ENCODE measurements at regions not wholly inside any gene's neighbourhood (a gene's known extent, or its start where the extent isn't known, plus 50 kb on each side); places are given as distances from the start of the nearest gene placed in this dataset.

DNA sequence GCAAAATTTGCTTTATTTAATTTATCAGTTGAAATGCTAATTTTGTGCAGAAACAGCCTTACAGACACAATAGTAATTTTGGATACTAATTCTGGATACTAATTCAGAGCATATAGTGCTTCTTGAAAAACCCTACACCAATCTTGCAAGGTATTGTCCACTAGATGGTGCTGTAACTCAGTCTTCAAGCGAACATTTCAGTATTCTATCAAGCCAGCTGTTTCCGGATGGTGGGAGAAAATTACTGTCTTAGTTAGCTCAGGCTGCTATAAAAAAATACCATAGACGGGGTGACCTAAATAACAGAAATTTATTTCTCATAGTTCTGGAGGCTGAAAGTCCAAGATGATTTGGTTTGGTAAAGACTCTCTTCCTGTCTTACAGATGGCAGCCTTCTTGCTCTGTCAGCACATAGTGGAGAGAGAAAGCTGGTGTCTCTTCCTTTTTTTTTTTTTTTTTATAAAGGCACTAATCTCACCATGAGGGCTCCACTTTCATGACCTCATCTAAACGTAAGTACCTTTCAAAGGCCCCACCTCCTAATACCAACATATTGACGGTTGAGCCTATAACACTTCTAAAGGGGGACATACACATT, 1306.5 kb upstream of the CDH9 start:
- peak; percentile 57 for DNase-seq (ENCODE audit: low read depth, low spot score)

DNA sequence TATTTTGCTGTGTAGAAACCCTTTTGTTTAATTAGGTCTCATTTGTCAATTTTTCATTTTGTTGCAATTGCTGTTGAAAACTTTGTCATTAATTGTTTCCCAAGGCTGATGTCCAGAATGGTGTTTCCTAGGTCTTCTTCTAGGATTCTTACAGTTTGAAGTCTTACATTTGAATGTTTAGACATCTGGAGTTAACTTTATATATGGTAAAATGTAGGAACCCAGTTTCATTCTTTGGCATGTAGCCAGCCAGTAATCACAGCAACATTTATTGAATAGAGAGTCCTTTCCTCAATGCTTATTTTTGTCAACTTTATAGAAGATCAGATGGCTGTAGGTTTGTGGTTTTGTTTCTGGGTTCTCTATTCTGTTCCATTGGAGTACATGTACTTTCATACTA, 1290.8 kb upstream of the CDH9 start:
- no peak for DNase-seq (ENCODE audit: low read depth, low spot score)

DNA sequence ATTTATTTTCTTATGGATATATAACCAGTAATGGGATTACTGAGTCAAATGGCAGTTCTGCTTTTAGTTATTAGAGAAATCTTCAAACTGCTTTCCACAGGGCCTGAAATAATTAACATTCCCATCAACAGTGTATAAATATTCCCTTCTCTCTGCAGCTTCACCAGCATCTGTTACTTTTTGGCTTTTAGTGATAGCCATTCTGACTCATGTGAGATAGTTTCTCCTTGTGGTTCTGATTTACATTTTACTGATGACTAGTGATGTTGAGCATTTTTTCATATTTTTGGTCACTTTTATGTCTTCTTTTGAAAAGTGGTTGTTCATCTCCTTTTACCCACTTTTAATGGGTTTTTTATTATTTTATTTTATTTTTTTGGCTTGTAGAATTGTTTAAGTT, 1290.3 kb upstream of the CDH9 start:
- no peak for DNase-seq (ENCODE audit: low read depth, low spot score)

DNA sequence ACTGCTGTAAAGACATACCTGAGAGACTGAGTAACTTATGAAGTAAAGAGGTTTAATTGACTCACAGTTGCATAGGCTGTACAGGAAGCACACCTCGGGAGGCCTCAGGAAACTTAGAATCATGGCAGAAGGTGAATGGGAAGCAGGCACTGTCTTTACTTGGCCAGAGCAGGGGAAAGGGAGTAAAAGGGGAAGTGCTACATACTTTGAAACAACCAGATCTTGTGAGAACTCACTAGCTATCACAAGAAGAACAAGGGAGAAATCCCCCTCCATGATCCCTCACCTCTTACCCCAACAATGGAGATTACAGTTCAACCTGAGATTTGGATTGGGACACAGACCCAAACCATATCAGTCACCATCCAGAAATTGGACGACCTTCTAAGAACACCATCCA, 1285.8 kb upstream of the CDH9 start:
- DNase-seq (ENCODE audit: low read depth, low spot score) = no peak

DNA sequence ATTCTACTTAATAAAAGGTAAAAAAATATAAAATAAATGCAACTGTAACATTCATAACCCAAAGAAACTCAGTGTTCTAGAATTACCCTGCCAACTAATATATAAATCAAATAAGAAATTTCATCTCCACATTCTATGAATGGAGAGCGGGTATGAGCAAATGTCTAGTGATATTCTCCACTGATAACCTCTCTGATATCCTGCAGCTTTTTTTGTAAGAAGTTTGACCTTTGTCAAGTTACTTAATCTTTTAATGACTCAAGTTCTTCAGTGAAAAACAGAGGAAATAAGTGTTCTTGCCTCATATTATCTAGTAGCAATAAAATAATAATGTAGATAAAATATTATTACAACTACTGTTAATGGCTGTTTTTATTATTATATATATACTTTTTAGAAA, 1275.6 kb upstream of the CDH9 start:
- no peak for DNase-seq (ENCODE audit: low read depth, low spot score)

DNA sequence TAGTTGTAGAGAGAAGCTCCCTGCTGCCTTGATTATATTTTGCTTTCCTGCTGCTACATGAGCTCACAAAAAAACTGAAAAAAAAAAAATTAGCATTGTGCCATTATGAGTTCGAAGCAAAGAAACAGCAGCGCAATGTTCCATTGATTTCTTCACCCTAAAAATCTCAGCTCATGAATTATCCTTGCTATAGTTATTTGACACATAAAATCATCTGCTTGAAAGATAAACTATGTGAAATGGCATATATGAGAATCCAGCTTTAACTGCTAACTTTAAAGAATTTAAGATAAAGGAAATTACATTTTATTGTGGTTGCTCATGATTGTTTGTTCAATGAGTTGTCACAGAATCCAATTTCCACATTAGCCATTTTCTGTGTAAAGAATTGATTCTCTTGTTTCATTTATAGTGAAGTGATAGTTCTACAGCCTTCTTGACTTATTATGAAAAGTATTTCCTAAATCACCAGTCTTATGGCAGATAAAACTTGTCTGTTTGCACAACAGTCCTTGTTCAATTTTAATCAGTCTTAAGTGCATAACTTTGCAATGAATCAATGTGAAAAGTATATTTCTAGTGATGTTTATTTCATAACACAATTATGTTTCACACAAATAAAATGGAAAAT, 1275.0 kb upstream of the CDH9 start:
- DNase-seq (ENCODE audit: low read depth, low spot score) = no peak

DNA sequence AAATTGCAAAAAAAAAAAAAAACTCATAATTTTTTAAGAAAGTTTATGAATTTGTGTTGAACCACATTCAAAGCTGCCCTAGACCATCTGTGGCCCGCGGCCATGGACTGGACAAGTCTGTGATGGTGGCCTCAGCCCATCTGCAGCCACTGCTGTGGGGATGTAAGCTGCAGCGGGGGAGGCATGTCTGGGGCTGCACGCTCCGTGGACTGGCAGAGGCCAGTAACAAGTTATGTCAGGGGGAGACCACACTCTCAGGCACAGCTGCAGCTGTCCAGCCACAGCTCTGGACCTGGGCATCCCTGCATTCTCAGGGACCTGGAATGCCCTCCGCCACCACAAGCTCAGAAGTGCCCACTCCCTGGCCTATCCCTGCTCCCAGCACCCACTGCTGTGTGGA, 1272.3 kb upstream of the CDH9 start:
- DNase-seq (ENCODE audit: low read depth, low spot score) = peak; percentile 2

DNA sequence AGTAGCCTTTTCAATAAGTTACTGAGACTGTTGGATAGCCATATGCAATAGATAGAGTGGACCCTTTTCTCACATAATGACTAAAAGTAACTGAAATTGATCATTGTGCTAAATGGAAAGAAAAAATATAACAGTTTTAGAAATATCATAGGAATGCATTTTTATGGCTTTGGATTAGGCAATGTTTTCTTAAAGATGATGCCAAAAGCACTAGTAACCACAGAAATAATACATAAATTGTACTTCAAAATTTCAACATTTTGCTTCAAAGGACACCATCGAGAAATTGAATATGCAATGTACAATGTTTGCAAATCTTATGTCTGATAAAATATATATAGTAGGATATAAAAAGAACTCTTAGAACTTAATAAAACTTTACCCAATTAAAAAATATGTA, 1267.5 kb upstream of the CDH9 start:
- no peak for DNase-seq (ENCODE audit: low read depth, low spot score)

DNA sequence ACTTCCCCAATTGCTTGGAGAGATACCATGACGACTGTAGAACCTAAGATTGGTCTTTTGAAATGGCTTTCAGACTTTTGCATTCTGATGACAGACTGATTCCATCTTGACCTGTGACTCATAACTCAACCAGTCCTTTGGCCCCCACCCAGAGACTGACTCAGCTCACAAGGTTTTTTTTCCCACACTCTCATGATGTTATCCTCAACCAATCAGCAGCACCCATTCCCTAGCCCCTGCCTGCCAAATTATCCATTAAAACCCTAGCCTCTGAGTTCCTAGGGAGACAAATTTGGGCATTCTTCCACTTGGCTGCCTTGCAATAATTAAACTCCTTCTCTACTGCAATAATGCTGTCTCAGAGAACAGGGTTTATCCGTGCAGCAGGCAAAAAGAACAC, 1263.3 kb upstream of the CDH9 start:
- peak; percentile 28 for DNase-seq (ENCODE audit: low read depth, low spot score)

DNA sequence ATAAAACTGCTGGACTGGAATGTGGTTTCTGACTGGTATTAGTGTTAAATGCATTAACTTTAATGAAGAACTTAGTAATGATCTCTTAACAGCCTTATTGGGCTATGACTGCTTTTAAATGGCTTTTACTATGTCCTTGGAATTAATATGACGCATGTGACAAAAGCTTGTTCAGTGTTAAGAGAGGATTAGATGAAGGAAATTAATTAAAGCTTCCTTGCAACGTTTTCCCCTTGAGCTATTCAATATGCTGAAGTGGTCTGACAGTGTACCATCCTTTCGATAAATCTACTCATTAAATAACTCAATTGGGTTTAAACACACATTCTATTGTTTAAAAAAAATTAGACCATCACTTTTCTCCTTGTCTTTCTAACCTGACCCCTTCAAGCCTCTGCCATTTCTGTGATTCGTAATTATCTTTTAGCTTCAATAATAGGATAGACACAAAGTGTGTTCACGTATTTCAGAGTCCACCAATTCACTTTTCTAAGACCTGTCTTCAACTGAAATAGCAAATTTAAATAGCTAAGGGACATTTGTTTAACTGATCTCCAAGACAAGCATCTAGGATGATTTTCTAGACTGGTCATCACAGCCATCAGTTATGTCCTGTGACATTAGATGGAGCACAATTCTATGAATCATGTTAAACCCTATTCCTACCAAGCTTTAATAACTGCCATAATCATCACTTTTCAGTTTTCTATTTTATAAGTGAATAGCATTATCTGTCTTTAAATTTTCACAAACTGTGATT, 1258.0 kb upstream of the CDH9 start:
- no peak for DNase-seq (ENCODE audit: low read depth, low spot score)

DNA sequence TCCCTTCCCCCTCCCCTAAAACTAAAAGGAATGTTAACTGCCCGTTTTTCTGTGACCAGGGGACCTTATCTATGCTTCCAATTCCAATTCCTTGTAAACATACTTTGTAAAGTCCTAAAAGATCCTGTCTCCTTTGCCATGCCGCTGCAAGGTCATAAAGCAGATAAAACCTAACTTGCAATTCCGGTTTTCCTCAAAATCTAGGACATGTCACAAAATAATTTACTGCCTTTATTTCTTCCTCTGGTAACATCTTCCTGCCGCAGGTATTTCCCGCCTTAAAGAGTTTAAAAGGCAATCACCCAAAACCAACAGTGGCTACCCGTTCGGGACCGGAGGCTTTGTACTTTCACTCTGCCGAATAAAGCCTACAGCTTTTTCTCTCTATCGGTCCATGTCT, 1248.6 kb upstream of the CDH9 start:
- DNase-seq (ENCODE audit: low read depth, low spot score) = peak; percentile 40

DNA sequence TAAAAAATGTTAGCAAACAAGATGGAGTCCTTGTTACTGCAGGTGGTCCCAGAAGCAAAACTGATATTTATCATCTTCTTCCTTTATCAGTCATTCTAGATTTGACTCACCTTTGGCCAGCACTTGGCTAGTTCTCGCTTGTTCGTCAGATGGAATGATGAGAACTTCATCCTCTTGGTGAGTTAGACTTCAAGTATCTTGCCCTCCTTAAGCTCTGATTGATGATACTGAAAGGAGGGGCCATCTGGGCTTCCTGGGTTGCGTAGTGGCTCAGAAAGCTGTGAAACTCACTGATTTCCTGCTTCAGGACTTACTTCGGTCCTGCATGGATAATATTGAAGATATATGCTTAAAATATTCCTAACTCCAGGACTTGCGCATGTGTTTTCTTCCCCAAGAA, 1248.2 kb upstream of the CDH9 start:
- DNase-seq (ENCODE audit: low read depth, low spot score) = peak; percentile 29

DNA sequence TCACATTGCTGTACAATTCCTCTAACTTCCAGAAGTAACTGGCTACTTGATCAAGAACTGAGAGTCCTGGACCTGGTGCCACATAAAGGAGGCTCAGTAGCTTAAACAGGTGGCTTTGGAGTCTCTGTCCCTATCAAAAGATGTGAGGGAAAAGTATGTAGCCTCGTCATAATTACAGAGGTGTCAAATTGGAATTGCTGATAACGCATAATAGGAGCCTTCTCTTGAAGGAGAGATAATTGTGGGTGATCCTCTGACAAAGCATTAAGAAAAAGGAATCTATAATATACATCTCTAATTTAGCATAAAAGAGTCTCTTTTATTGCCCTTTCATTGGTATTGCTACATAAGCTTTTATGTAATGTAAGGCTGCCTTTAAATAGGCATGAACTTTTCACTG, 1246.4 kb upstream of the CDH9 start:
- no peak for DNase-seq (ENCODE audit: low read depth, low spot score)

DNA sequence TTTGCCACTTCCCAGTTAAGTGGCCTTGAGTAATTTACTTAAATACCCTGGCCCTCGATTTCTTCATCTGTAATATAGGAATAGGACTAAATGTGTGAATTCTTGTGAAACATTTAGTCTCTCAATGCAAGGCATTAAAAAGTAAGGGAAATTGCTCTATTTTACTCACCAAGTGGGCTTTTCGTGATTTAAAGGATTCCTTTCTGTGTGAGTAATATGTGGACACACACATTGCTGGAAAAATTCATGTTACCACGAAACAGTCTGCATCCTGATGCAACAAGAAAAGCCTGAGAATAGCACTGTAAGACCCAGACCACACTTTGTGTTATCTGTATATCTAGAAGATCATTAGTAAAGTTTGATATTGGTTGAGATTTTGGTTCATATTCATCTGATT, 1243.0 kb upstream of the CDH9 start:
- DNase-seq (ENCODE audit: low read depth, low spot score) = no peak

DNA sequence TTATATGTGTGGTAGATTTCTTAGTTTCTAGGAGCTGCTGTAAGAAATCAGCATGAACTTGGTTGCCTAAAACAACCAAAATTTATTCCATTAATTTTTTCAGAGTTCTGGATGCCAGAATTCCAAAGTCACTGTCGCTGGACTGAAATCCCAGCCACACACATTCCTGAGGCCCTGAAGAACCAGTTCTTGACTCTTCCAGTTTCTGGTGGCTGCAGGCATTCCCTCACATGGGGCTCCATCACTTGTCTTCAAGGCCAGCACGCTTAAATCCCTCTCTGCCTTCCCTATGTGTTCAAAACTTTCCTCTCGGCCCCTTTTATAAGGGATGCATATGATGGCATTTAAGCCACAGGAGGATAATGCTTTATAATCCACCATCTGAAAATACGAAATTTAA, 1237.5 kb upstream of the CDH9 start:
- DNase-seq (ENCODE audit: low read depth, low spot score) = peak; percentile 34

DNA sequence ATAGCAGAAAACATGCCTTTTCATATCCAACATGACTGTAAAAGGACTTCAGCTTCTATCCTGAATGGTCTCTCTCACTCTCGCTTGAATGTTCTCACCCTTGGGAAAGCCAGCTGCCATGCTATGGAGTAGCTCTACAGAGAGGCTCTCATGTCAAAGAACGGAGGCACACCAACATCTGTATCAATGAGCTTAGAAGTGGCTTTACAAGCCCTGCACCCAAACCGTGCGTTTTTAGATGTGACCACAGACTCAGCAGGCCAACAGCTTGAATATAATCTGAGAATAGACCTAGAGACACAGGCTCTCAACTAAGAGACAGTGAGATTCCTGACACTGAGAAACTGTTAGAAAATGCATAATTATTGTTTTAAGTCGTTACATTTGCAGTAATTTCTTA, 1231.6 kb upstream of the CDH9 start:
- DNase-seq (ENCODE audit: low read depth, low spot score) = no peak

DNA sequence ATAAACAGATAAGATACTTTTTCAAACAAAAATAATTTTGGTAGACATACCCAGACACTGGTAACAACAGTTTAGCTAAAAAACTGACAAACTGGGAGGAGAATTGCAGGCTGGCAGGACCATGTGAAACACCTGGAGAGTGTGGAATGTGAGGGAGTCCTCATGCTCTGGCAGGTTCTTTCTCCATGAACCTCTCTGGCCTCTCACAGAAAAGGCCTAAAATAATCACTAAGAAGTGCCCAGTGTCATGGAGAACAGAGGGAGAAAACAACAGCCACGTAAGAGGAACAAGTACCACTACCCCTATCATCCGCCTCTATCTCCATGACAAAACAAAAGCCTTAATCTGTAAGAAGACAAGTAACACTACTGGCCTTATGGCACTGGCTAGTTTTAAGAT, 1227.5 kb upstream of the CDH9 start:
- DNase-seq (ENCODE audit: low read depth, low spot score) = peak; percentile 1

DNA sequence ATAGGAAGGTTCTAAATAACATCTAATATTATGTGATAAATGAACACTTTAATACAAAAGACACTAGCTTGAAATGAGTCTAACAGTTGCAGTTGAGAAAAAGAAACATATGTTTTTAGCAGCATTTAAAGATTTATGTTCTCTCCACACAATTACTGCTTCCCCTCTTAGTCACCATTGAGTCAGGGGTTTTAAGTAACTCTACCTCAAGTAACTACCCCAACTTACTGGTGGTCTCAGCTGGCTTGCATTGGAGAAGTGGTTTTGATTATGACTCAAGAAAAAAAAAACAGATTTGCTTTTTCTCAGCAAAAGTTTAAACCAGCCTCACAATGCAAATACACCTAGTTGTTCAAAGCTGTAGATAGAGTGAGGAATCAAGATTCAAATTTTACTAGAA, 1216.5 kb upstream of the CDH9 start:
- no peak for DNase-seq (ENCODE audit: low read depth, low spot score)

DNA sequence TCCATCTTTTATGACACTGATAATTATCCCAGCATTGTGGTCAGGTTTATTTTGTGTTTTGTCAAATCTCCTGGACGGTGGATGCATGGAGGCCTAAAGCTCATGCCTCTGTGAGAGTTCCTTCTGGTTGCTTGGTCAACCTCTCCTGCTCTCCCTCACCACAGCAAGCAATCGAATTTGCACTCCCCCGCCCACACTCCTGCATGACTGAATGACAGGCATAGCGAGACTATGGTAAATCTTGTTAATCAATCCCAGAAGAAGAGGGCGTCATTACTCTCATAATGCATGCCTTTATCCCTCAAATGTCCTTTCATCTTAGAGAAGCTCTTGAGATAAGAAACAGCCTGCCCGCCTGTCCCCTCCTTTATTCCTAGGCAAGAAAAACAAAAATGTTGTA, 1215.0 kb upstream of the CDH9 start:
- DNase-seq (ENCODE audit: low read depth, low spot score) = no peak

DNA sequence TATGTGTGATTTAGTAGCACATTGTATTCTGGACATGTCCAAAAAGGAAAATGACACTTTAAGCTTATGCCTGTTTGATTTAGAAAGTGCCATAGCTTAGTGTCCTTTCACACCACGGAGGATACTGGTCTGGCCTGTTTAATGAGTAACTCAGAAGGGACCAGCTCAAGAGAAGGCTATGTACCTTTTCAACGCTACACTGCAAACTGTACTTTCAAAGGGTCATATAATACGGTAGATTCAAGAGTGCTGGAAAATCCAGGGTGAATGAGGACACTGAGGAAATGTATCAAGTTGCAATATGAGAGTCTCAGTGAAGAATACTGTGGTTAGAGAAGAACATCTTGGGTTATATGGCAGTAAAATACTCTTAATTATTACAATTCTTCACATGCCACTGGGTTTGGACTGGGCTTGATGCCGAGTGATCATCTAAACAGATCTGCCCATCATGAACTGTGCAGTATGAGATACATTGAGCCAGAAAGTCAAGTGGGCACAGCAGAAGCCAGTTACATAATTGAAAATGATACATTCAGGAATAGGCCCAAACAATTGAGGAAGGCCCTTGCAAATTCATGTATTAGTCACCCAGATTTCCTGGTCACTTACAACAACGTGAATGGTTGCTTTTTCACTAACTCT, 1211.5 kb upstream of the CDH9 start:
- no peak for DNase-seq (ENCODE audit: low read depth, low spot score)

DNA sequence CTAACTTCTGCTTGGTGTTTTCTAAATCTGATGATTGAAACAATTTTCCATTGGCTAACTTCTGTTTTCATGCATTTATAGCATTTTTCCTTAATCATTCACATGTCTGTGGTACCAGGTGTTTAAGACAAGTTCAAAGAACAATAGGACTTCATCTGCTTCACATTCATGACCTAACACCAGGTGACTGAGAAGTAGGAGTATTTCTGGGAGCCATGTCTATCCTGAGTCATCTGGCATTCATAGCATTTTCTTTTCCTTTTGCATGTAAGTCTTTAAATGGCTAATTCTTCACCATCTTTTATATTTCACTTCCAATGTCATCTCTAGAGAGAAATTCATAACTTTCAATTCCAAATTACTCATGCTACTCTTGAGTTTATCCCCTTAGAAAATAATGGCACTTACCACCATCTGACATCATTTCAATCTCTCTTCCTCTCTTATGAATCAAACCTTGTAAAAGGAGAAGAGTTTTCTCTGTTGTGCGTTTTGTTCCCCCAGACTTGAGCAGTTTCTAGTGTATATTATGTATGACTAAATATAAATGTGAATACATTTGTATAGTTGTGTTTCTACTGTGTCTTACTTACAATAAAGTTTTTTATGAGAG, 1196.1 kb upstream of the CDH9 start:
- DNase-seq (ENCODE audit: low read depth, low spot score) = no peak

DNA sequence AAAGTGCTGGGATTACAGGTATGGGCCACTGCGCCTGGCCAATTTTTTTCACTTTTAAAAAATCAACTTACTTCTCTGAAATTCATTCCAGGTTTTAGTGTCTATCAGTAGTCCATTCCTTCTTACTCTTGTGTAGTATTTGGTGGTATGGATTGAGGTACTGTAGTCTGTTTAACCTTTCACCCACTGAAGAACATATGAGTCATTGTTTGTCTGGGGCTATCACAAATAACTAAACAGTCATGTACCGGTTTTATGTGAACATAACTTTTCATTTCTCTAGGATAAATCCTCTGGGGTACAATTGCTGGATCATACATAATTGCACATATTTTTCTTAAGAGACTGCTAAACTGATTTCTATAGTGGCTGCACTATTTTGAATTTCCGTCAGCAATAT, 1188.0 kb upstream of the CDH9 start:
- no peak for DNase-seq (ENCODE audit: low read depth, low spot score)
